LNCAP (cell line): ENCODE measurements at regions not wholly inside any gene's neighbourhood (a gene's known extent, or its start where the extent isn't known, plus 50 kb on each side); places are given as distances from the start of the nearest gene placed in this dataset.

Experiments
- CTCF ChIP-seq: fragments of 450-650 bp; IDR thresholded peaks from 2 replicates; pipeline ENCODE4 v1.5.1; 2017; ENCODE audit warnings: mild to moderate bottlenecking

GRCh38 chr9:88753691-88754367 lies 218.9 kb downstream of the NXNL2 start:
- TF ChIP-seq CTCF, result no peak

- no peak for TF ChIP-seq CTCF
Observed at GRCh38 chr9:88754452-88754851, 219.5 kb downstream of the NXNL2 start.

- TF ChIP-seq CTCF, result no peak
Observed at GRCh38 chr9:88754886-88755285, 219.9 kb downstream of the NXNL2 start.

GRCh38 chr9:88757406-88758010 lies 222.5 kb downstream of the NXNL2 start:
- TF ChIP-seq CTCF, result no peak

DNA sequence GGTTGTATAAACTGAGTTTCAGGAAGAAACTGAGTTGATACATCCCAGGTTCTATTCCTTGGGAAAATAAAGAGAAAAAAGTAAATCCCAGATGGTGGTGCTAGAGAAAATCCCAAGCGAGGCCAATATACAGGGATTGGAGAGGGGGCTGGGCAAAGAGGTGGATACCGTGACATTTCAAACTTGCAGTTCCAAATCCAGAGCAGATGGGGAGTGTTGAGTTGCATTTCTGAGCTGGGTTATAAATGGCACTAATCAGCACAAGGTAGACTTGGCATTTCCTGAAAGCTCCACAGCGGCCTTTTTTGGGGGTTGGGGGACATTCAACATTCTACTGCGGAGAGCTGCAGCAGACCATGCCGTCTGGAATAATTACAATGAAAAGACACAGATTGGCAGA lies 224.4 kb downstream of the NXNL2 start:
- TF ChIP-seq CTCF, result no peak

DNA sequence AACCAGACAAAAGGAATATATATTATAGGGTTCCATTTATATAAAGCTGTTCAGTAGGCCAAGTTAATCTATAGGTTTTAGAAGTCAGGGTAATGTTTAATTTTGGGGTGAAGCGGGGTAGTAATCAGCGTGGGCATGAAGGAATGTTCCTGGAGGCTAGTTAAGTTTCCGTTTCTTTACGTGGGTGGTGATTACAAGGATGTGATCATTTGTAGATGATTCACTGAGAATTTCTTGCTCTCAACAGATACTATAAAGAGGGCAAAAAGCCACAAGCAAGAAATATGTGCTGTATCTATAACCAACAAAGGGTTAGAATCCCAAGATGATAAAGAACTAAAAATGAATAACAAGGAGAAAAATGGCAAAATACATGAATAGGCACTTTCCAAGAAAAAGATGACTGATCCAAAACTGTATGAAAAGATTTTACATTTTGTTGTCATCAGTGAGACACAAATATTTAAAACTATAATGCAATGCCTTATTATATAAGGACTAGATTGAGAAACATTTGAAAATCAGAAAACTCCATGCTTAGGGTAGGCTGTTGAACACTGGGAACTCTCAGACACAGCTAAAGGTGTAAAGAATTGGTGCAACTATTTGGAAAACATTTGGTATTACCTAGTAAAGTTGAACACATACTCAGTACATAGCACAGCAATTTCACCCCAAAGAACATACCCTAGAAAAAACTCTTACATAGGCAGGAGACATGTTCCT lies 224.3 kb upstream of the S1PR3 start:
- TF ChIP-seq CTCF, result no peak

- TF ChIP-seq CTCF, result no peak
Observed at GRCh38 chr9:88767504-88767790, 223.8 kb upstream of the S1PR3 start.
